ENCODE measurements at regions not wholly inside any gene's neighbourhood (a gene's known extent, or its start where the extent isn't known, plus 50 kb on each side); places are given as distances from the start of the nearest gene placed in this dataset.
A peak's percentile ranks its signal among the peaks of the same experiment; 100 is the strongest.

GRCh38 chr1:106619080-106619826 lies 437.2 kb upstream of the PRMT6 start:
- ChIA-PET POLR2A (no interaction called here), CTCF (interaction anchor here (1.0 to 2.7 kb wide), 4 partner anchors 275 to 910 kb away, joined by 3 to 9 read pairs (median 5); no protein-coding TSS in a partner anchor)
- no peak overlapping the region for H3K4me3 Mint-ChIP-seq (ENCODE audit: unreplicated experiment)
- no peaks in the 10 kb centered on the region for H3K9me3 Mint-ChIP-seq (ENCODE audit: unreplicated experiment)
- H3K4me1 Mint-ChIP-seq (ENCODE audit: insufficient read depth, unreplicated experiment) = peaks cover 12% of the 10 kb centered on the region
- intact Hi-C loops (cut with micrococcal nuclease) = no loop called here
- no peak for DNase-seq (ENCODE audit: unreplicated experiment)
- TF ChIP-seq CTCF (IDR thresholded peaks at IDR 0.05; ENCODE audit: unreplicated experiment) = no peak
- no peak overlapping the region for H3K27ac Mint-ChIP-seq (ENCODE audit: low read depth, unreplicated experiment)
- H3K27me3 Mint-ChIP-seq (ENCODE audit: insufficient read depth, unreplicated experiment) = no peaks in the 10 kb centered on the region
- BruUV-seq (replicated peaks) = no TSS peak
- H3K36me3 Mint-ChIP-seq (ENCODE audit: insufficient read depth, unreplicated experiment) = no peaks in the 10 kb centered on the region

- ChIA-PET CTCF (interaction anchor here (0.8 to 2.7 kb wide), 8 partner anchors 10 to 910 kb away, joined by 3 to 9 read pairs (median 4); no protein-coding TSS in a partner anchor), POLR2A (no interaction called here)
- no peaks in the 10 kb centered on the region for H3K27me3 Mint-ChIP-seq (ENCODE audit: insufficient read depth, unreplicated experiment)
These were observed 436.7 kb upstream of the PRMT6 start for GRCh38 chr1:106619827-106620134.

GRCh38 chr1:106620521-106620954 lies 435.9 kb upstream of the PRMT6 start:
- peak; percentile 20 for TF ChIP-seq CTCF (IDR thresholded peaks at IDR 0.05; ENCODE audit: unreplicated experiment)
- H3K27ac Mint-ChIP-seq (ENCODE audit: low read depth, unreplicated experiment) = peak overlapping the region; percentile 47
- ChIA-PET POLR2A (interaction anchor here (0.5 kb wide), 1 partner anchor 95 kb away, joined by 4 read pairs; no protein-coding TSS in a partner anchor), CTCF (interaction anchor here (0.5 to 2.7 kb wide), 15 partner anchors 11 to 1138 kb away, joined by 3 to 9 read pairs (median 3); partner anchors contain the start of gene PRMT6)
- intact Hi-C loops (cut with micrococcal nuclease) = loop anchor here (1.0 to 2.0 kb wide), 3 partner anchors 522 to 827 kb away; no protein-coding TSS in a partner anchor
- peak; percentile 97 for DNase-seq (ENCODE audit: unreplicated experiment)
- peaks cover 12% of the 10 kb centered on the region for H3K4me1 Mint-ChIP-seq (ENCODE audit: insufficient read depth, unreplicated experiment)
- no peaks in the 10 kb centered on the region for H3K9me3 Mint-ChIP-seq (ENCODE audit: unreplicated experiment)
- no TSS peak for BruUV-seq (replicated peaks)
- no peaks in the 10 kb centered on the region for H3K27me3 Mint-ChIP-seq (ENCODE audit: insufficient read depth, unreplicated experiment)
- no peak overlapping the region for H3K4me3 Mint-ChIP-seq (ENCODE audit: unreplicated experiment)
- H3K36me3 Mint-ChIP-seq (ENCODE audit: insufficient read depth, unreplicated experiment) = no peaks in the 10 kb centered on the region

More at GRCh38 chr1:106619827-106620134, 436.7 kb upstream of the PRMT6 start:
- no peak overlapping the region for H3K4me3 Mint-ChIP-seq (ENCODE audit: unreplicated experiment)
- no peak for TF ChIP-seq CTCF (IDR thresholded peaks at IDR 0.05; ENCODE audit: unreplicated experiment)
- no peaks in the 10 kb centered on the region for H3K36me3 Mint-ChIP-seq (ENCODE audit: insufficient read depth, unreplicated experiment)
- no peak for DNase-seq (ENCODE audit: unreplicated experiment)
- peaks cover 12% of the 10 kb centered on the region for H3K4me1 Mint-ChIP-seq (ENCODE audit: insufficient read depth, unreplicated experiment)
- no peak overlapping the region for H3K27ac Mint-ChIP-seq (ENCODE audit: low read depth, unreplicated experiment)
- BruUV-seq (replicated peaks) = no TSS peak
- intact Hi-C loops (cut with micrococcal nuclease) = loop anchor here (1.0 to 2.0 kb wide), 3 partner anchors 523 to 826 kb away; no protein-coding TSS in a partner anchor
- no peaks in the 10 kb centered on the region for H3K9me3 Mint-ChIP-seq (ENCODE audit: unreplicated experiment)

- intact Hi-C loops (cut with micrococcal nuclease) = loop anchor here (2.0 kb wide), 1 partner anchor 521 kb away; no protein-coding TSS in a partner anchor
- Mint-ChIP-seq H3K27me3 (ENCODE audit: insufficient read depth, unreplicated experiment) (no peaks in the 10 kb centered on the region), H3K36me3 (ENCODE audit: insufficient read depth, unreplicated experiment) (no peaks in the 10 kb centered on the region), H3K9me3 (ENCODE audit: unreplicated experiment) (no peaks in the 10 kb centered on the region), H3K27ac (ENCODE audit: low read depth, unreplicated experiment) (peak overlapping the region; percentile 47), H3K4me1 (ENCODE audit: insufficient read depth, unreplicated experiment) (peaks cover 12% of the 10 kb centered on the region), H3K4me3 (ENCODE audit: unreplicated experiment) (no peak overlapping the region)
- TF ChIP-seq CTCF (IDR thresholded peaks at IDR 0.05; ENCODE audit: unreplicated experiment) = no peak
- peak; percentile 4 for DNase-seq (ENCODE audit: unreplicated experiment)
- POLR2A ChIA-PET = interaction anchor here (0.7 to 1.0 kb wide), 2 partner anchors 134 to 510 kb away, joined by 3 read pairs; no protein-coding TSS in a partner anchor
- CTCF ChIA-PET = interaction anchor here (0.7 to 2.7 kb wide), 8 partner anchors 32 to 908 kb away, joined by 3 to 6 read pairs (median 4); partner anchors contain the start of gene NTNG1
- BruUV-seq (replicated peaks) = no TSS peak
These were observed 434.6 kb upstream of the PRMT6 start for GRCh38 chr1:106621853-106622252.

Measured in MCF 10A (cell line).